HG03460 (cell line): ENCODE measurements at regions not wholly inside any gene's neighbourhood (a gene's known extent, or its start where the extent isn't known, plus 50 kb on each side); places are given as distances from the start of the nearest gene placed in this dataset.

Experiments used
- ATAC-seq: cut with Tn5 transposase; IDR thresholded peaks from one replicate; pipeline ENCODE4 v1.9.1; 2021; ENCODE audit not compliant: unreplicated experiment

- no peak for ATAC-seq
Observed at GRCh38 chr6:119581220-119581619, 231.7 kb upstream of the MAN1A1 start.

- ATAC-seq, result no peak
Observed at GRCh38 chr6:119575721-119576120, 226.2 kb upstream of the MAN1A1 start.

DNA sequence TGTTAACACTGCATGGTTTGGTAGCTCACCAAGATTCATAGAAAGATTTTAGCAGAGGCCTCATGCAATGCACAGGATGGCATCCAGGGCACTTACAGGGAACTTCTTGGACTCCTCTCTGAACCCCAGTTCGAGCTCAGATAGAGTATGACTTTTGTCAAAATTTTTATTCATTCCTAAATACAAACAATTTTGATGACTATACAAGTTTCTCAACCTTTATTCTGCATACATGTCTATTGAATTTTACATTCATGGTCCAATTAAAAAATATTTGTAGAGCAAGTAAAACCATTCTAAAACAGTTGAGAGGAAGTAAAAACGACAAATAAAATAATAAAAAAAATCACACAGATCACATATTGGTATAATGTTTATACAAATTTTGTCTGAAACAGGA, 219.0 kb upstream of the MAN1A1 start:
- ATAC-seq, result no peak

GRCh38 chr6:119566546-119567260, 217.1 kb upstream of the MAN1A1 start:
- no peak for ATAC-seq

DNA sequence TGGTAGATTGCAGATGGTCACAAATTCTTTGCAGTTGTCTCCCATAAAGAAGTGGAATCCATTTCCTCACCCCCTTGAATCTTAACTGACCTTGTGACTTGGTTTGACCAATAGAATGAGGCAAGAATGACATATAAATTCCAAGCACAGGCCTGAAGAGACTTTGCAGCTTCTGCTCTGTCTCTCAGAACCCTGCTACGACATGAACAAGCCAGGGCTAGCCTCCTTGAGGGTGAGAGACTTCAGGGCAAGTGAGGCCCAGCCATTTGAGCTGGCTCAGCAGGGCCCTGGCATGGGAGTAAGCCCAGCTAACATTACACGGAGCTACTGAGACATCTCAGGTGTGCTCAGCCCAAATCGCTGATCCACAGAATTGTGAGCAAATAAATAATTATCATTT, 216.3 kb upstream of the MAN1A1 start:
- no peak for ATAC-seq

- no peak for ATAC-seq
Observed at GRCh38 chr6:119562168-119562567, 212.6 kb upstream of the MAN1A1 start.

GRCh38 chr6:119559586-119559985, 210.0 kb upstream of the MAN1A1 start:
- no peak for ATAC-seq

- ATAC-seq, result no peak
Observed at GRCh38 chr6:119557239-119557638, 207.7 kb upstream of the MAN1A1 start.

GRCh38 chr6:119552021-119552420, 202.5 kb upstream of the MAN1A1 start:
- no peak for ATAC-seq

DNA sequence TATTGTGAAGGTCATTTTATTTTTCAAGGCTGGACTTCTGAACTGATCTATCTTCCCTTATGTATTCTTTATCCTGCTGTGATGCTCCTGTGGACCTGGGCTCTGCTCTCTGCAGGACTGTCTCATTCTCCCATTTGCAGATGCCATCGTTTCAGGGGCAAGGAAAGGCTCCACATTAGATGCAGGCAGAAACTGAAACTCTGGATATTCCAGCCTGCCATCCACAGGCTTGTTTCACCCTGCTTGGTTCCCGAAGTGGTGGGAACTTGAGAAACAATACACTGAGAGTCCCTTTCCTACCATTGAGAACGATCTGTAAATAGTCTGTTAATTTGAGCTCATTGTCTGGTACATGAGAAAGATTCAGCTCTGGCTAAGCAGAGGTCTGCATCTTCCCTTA, 197.5 kb upstream of the MAN1A1 start:
- no peak for ATAC-seq

GRCh38 chr6:119545245-119545644, 195.7 kb upstream of the MAN1A1 start:
- ATAC-seq, result no peak

DNA sequence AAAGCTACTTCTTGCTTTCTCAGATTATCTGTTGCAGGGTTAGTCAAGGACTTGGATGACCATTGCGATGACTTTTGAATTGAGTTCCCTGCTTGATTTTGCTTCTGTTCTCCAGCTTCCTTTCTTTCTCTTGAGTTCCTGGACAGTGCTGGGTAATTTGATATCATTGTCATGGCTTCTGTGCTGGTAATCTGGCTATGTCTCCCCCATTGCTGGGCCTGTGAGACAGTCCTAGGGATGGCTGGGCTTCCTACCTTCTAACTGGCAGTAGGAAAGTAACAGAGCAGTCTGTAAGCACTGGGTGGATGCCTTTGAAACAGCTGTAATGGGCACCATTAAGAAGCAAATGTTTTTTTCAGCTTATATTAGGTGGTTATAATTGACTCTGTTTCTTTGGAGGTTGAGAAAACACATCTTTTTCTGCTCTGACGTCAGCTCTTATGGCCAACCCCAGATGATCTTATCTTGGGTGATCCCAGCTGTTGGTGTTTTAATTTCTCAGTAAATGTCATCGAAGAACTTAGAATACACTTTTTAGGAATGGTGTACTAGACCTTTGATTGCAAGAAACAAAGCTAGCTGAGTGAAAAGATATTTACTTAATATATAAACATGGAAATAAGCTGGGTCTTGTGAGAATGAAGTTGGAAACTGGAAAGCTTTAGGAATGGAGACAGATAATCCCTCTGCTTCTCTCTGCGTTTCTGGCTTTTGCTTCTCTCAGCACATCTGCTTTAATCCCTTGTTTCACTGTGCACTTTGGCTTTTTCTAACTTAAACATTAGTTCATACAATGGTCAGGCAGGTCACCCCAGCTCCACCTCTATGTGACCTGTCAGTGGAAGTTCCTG, 195.0 kb upstream of the MAN1A1 start:
- ATAC-seq, result no peak

DNA sequence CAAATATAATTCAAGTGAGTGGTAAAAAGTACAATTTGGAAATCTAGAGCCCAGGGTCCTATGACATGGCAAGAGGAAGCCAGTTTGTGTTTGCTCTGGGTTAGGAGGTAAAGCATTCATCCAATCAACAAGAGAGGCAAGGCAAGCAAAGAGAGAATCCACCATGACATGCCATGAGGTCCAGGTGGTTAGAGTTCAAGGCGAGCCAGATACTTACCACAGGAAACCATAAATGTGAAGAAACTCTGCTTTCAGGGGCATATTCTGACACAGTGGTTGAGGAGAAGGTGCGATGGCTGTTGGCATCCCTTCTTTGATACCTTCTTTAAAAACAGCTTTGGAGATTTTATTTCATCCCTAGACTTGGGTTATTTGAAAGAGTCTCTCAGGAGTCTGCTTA, 193.8 kb upstream of the MAN1A1 start:
- ATAC-seq, result no peak

DNA sequence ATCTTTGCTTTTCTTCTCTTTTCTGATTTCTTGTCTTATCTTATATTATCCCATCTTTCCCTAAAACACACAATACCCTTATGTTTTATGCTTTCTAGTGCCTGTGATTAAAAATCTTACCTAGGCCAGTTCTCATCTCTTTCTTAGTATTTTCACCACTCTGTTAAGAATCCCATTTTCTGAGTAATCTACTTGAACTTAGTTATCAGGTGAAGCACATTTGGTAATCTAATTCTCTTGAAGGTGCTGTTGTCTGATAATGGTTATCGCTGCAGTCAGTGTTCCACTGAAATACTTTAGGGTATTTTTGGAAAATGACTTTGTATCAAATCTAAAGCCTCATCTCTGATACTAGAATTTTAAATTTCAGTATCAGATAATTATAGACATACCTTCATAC, 192.5 kb upstream of the MAN1A1 start:
- ATAC-seq, result no peak

- no peak for ATAC-seq
Observed at GRCh38 chr6:119541132-119541905, 191.8 kb upstream of the MAN1A1 start.

- no peak for ATAC-seq
Observed at GRCh38 chr6:119540417-119540816, 190.9 kb upstream of the MAN1A1 start.

GRCh38 chr6:119539066-119539746, 189.6 kb upstream of the MAN1A1 start:
- no peak for ATAC-seq

DNA sequence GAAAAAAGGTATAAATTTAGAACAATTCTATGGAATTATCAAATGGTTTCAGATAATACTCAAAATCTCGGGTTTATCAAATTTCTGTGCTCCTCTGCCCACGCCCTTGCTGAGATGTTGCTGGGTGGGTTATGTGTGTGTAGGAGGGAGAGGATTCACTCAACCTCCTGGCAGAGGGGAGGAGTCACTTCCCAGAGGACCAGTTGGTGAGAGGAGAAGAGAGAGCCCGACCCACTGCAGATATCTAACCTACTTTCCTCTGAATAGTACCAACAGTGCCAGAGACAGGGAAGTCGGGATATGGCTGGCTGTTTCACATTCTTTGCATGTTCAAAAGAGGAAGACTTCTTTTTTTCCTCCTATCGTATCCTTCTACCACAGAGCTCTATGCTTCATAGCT, 187.1 kb upstream of the MAN1A1 start:
- no peak for ATAC-seq

DNA sequence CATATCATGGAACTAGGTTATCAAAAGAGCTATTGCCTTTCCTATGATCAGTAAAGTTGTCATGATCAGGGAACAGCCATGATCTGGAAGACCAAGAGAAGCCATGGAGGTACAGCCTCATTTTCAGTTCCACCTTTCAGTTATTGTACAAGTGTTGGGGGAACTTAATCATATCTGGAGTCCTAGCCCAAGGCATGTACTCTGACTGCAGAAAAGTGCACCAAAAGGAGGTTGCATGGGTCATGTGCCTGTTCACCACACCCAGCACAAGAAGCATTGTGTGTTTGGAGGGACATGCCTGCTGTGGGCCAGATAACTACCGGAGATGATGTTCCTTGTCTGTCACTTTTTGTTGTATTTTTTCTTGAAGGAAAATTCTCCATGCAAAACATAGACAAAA, 185.8 kb upstream of the MAN1A1 start:
- ATAC-seq, result peak; percentile 46

GRCh38 chr6:119533603-119534279, 184.2 kb upstream of the MAN1A1 start:
- peak; percentile 66 for ATAC-seq

GRCh38 chr6:119527231-119527578, 177.6 kb upstream of the MAN1A1 start:
- no peak for ATAC-seq
